ENCODE measurements at regions not wholly inside any gene's neighbourhood (a gene's known extent, or its start where the extent isn't known, plus 50 kb on each side); places are given as distances from the start of the nearest gene placed in this dataset.
"Not testable (repeated sequence)": the region's sequence is repeated elsewhere in the genome, so short reads cannot be mapped to it uniquely, and the experiment has no call there.

GRCh38 chr6:154598399-154598798 lies 87.9 kb upstream of the CNKSR3 start:
- no peak for DNase-seq (ENCODE audit: low spot score)

DNA sequence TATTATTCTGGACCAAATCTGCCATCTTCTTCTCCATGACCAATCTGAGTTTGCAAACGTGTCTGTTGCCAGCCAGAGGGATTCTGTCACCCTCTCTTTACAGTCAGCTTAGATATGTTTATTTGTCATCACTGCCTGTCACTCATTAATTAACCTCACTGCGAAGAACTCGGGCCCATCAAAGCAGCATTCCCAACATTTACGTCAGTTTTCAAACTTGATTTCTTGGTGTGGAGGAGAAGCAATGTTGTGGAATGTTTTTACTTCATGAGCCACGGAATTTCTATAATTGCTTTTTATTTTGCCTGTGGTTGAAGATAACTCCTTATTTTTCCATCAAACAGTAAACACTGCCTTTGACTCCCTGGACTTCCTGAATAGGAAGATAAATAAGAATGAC lies 91.8 kb upstream of the CNKSR3 start:
- no peak for DNase-seq (ENCODE audit: low spot score)

DNA sequence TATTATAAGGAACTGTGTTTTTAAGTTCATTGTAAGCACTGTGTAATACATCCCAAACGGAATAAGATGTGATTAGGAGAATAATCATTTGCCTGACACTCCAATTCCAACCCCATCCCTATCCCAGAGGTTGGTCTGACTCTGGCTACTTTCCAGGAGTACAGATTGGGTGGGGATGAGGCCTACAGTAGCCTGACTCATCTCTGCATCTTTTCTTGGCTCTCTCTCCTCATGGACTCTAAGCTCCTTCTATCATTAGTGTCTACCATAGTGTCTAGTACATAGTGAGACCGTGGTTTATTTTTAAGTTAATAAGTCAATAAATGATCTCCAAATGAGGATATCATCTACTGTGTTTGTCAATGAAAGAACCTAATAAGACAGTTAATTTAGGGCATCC lies 92.2 kb upstream of the CNKSR3 start:
- DNase-seq (ENCODE audit: low spot score): no peak

DNA sequence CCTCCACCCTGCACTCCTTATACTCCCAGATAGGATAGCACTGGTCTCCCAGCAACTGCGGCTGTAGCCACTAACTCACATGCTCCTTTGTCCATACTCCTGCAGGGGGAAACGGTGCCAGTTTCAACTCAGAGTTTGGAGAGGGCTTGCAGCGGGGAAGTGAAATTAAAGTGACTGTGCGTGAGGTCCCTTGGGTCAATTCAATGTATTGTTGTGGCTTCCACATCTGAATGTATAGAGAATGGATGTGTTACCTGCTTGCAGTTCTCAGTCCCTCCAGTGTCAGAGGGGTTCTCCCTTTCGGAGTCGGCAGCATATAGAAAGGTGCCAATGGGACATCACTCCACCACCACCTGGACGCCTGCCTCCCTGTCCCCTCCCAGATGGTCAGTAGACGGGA lies 93.6 kb upstream of the CNKSR3 start:
- no peak for DNase-seq (ENCODE audit: low spot score)

GRCh38 chr6:154605178-154605881 lies 94.8 kb upstream of the CNKSR3 start:
- DNase-seq (ENCODE audit: low spot score): no peak

DNA sequence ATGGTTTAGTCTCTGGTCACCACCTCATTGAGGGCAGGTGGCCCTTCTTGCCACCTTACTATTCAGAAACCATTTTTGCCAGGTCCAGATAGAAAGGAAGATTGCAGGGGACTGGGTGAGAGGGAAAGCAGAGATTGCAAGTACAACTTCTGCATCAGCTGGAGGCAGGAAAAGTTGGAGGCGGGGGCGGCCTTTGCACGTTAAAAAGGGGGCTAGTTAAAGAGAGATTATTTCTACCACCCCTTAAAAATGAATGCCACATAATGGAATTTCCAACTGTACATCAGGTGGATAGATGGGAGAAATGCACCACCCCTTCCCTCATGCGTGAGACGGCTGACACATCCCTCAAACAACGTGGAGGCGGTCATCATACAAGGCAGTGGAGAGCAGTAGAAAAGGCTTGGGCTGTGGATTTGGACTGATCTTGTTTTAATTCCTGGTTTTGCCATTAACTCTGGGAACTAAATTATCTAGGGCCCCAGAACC lies 95.4 kb upstream of the CNKSR3 start:
- DNase-seq (ENCODE audit: low spot score): no peak

DNA sequence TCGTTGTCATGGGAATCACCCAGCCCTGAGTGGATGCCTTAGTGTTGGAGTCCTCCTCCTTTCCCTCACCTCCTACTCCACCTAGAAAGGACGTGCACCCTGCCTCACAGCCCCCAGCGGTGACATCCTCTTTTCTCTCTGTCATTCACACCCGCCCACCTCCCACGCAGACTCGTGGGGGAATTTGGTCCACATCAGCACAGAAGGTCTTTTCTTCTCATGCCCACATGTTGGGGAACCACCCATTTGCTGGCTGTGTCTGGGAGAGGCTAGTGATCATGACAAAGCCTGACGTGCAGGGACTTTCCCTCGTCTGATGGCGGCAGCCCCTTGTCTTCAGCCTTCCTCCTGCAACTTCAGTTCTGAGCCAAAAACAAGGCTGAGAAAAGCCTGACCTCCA lies 96.0 kb upstream of the CNKSR3 start:
- DNase-seq (ENCODE audit: low spot score): no peak

- no peak for DNase-seq (ENCODE audit: low spot score)
These were observed 96.4 kb upstream of the CNKSR3 start for GRCh38 chr6:154606860-154607259.

DNA sequence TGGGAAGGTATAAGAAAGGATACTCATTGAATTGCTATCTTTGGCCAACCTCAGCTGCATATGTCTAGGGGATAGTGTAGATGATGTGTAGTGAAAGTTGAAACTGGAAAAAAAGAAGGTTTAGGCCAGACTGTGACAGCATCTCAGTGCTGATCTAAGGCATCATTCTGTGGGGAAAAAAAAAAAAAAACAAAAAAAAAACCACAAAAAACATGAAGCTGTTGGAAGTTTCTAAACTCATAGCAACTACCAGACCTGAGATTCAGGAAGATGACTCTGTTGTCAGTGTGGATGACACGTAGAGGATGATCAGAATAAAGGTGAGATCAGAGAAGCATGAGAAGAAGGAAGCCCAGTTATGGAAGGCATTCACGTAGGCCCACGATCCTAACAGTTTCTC lies 100.8 kb upstream of the CNKSR3 start:
- no peak for DNase-seq (ENCODE audit: low spot score)

DNA sequence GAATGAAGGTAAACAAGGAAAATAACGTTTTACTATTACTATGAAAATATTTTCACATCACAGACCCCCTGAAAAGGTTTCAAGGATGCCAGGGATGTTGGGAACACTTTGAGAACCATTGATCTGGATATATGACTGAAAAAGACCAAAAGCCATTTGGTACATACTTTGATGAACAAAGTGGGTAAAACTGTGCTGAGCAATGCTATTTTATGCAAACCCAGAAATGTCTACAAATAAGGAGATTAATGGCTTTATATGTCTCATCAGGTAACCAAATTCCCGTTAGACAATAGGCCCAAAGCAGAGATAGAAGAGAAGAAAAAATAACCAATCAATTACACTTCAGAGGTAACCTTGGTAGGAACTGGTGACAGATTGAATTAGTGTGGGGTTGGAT lies 101.4 kb upstream of the CNKSR3 start:
- no peak for DNase-seq (ENCODE audit: low spot score)

GRCh38 chr6:154613137-154613676 lies 102.7 kb upstream of the CNKSR3 start:
- DNase-seq (ENCODE audit: low spot score): no peak

GRCh38 chr6:154614101-154614500 lies 103.6 kb upstream of the CNKSR3 start:
- DNase-seq (ENCODE audit: low spot score): no peak

DNA sequence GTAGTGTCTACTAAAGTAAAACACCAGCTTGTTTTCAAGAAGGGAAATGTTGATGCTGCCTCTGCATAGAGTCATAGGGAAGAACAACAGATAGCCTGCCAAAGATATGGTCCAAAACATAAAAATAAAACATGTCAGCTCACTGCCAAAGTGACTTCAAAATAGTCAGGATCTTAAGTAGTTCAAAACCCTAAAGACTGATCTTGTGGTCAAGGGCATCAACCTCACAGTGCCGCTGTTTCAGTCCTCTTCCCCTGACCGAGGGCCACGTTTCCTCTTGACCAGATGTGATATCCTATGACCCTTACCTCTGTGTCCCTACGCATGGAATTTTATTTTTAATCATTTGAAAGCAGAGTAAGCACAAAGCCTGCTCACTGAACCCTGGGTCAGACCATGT lies 104.2 kb upstream of the CNKSR3 start:
- DNase-seq (ENCODE audit: low spot score): no peak

- peak; percentile 23 for DNase-seq (ENCODE audit: low spot score)
These were observed 105.1 kb upstream of the CNKSR3 start for GRCh38 chr6:154615483-154616025.

- DNase-seq (ENCODE audit: low spot score): no peak
These were observed 106.7 kb upstream of the CNKSR3 start for GRCh38 chr6:154617175-154617574.

GRCh38 chr6:154619146-154619545 lies 108.7 kb upstream of the CNKSR3 start:
- no peak for DNase-seq (ENCODE audit: low spot score)

- no peak for DNase-seq (ENCODE audit: low spot score)
These were observed 111.2 kb upstream of the CNKSR3 start for GRCh38 chr6:154621686-154622085.

DNA sequence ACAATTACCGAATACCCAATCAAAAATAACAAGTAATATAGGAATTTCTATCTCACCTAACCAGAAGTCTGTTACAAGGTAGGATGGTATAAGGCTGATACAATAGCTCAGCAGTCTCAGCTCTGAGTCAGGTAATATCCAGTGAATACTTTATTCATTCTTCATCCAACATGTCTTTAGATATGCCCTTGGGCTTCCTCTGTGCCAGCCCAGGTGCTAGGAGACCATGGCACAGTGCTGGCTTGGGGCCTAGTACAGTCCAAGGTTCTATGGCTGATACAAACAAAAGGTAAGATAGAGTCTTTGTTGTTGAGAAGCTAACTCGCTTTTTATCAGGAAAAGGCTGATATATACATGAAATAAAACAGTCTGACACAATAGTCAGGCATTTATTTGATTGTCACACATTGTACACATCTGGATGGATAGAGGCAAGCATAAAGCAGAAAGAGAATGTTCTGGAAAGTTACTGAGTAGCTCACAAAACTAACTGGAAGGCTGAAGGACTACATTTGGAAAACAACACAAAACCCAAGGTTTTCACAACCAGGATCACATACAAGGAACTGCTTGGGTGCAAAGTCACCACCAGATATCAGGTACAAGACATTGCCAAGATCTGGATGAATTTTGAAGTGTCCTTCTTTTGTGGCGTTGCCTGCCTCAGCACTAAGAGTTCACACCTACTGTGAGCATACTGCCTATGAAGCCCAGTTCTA lies 110.4 kb upstream of the SCAF8 start:
- DNase-seq (ENCODE audit: low spot score): no peak

DNA sequence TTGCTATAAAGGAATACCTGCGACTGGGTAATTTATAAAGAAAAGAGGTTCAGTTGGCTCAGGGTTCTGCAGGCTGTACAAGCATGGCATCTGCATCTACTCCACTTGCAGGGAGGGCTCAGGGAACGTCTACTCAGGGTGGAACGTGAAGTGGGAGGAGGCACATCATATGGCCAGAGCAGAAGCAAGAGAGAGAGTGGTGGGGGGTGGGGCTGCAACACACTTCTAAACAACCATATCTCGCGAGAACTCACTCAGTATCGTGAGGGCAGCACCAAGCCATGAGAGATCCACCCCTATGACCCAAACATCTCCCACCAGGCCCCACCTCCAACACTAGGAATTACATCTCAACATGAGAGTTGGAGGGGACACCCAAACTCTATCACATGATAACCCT lies 109.8 kb upstream of the SCAF8 start:
- DNase-seq (ENCODE audit: low spot score): no peak

- no peak for DNase-seq (ENCODE audit: low spot score)
These were observed 109.1 kb upstream of the SCAF8 start for GRCh38 chr6:154624038-154624599.

GRCh38 chr6:154624727-154625126 lies 108.5 kb upstream of the SCAF8 start:
- DNase-seq (ENCODE audit: low spot score): not testable (repeated sequence)

- DNase-seq (ENCODE audit: low spot score): no peak
These were observed 107.5 kb upstream of the SCAF8 start for GRCh38 chr6:154625721-154626120.

Data from SK-N-DZ (cell line).